LNCaP clone FGC (cell line): ENCODE measurements at regions not wholly inside any gene's neighbourhood (a gene's known extent, or its start where the extent isn't known, plus 50 kb on each side); places are given as distances from the start of the nearest gene placed in this dataset.
"Not testable (repeated sequence)": the region's sequence is repeated elsewhere in the genome, so short reads cannot be mapped to it uniquely, and the experiment has no call there.

Source experiments
- DNase-seq: peaks from one replicate; pipeline ENCODE4 v3.0.0-alpha.2; 2011; ENCODE audit warnings: low read depth
- H3K4me3 ChIP-seq: 2 replicates; pipeline ENCODE4 v1.5.1; 2011; ENCODE audit warnings: mild to moderate bottlenecking, low read depth, low read length, control low read depth
- TF ChIP-seq, protein P1 (sequence below): IDR thresholded peaks from 2 replicates; pipeline ENCODE4 v1.5.1; 2012; ENCODE audit warnings: mild to moderate bottlenecking; ENCODE audit not compliant: control insufficient read depth, insufficient read depth; ENCODE audit errors: extremely low read depth

DNA sequence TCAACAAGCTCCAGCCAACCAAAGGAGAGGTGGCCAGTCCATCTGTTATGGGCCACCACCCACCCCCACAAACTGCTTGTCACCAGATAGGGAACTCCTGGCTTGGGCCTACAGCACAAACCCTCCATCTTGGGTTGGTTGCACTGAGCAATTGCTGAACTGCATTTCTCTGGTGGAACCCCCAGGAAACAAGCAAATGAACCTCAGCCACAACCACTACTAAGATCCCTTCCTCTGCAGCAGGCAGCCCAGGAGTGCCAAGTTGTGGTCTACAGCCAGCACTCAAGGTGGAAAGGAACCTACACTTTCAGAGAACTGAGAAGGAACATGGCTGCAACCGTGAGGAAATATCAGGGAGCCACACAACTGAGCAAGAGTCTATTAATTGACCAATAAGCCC, 171.6 kb downstream of the TMEM200A start:
- no peak for DNase-seq
- TF ChIP-seq, protein P1, sequence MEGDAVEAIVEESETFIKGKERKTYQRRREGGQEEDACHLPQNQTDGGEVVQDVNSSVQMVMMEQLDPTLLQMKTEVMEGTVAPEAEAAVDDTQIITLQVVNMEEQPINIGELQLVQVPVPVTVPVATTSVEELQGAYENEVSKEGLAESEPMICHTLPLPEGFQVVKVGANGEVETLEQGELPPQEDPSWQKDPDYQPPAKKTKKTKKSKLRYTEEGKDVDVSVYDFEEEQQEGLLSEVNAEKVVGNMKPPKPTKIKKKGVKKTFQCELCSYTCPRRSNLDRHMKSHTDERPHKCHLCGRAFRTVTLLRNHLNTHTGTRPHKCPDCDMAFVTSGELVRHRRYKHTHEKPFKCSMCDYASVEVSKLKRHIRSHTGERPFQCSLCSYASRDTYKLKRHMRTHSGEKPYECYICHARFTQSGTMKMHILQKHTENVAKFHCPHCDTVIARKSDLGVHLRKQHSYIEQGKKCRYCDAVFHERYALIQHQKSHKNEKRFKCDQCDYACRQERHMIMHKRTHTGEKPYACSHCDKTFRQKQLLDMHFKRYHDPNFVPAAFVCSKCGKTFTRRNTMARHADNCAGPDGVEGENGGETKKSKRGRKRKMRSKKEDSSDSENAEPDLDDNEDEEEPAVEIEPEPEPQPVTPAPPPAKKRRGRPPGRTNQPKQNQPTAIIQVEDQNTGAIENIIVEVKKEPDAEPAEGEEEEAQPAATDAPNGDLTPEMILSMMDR: no peak
- H3K4me3 ChIP-seq: no peak overlapping the region

DNA sequence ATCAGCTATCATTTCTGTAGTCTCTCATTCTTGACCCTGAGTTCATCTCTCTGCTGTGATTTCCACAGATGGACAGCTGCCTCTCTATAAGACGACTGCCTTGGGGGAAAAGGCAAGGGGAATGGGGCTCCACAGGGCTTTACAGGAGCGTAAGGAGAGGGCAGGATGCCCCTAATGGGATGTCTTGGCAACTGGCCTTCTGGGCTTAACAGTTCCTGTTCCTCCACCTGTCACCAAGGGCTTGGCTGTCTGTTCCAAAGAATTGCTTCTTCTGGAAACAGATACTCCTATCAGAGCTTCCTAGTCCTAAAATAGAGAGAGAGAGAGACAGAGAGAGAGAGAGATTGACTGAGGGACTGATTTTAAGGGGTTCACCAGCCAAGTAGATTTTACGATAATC, 181.9 kb downstream of the TMEM200A start:
- no peak overlapping the region for H3K4me3 ChIP-seq
- DNase-seq: no peak
- TF ChIP-seq, protein P1: no peak

DNA sequence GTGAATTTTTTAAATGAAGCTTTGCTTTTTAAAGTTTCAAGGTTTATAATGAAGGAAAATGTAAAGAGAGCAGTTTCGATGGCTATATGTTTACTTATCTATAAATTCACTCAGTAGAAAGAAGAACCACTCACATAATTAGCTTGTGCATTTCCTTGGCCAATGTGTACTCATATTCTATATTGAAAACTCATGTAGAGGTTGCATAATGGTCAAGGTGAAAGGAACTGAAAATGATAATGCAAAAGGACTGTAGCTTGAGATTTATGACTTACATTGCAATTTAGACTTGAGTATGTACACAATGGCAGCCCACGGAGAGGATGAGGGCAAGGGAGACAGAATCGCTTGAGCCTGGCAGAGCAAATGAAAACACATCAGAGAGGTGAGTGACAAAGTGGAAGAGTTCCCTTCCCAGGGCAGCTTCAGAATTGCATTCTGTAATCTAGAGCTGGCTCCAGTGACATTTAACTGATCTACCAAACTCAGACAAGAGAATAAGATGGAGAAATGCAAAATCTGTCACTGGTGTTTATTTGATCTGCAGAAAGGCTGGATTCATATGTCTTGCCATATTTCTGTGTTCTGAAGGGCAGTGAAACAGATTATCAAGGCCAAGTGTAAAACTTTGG, 191.8 kb downstream of the TMEM200A start:
- TF ChIP-seq, protein P1: no peak
- no peak for DNase-seq
- no peak overlapping the region for H3K4me3 ChIP-seq

DNA sequence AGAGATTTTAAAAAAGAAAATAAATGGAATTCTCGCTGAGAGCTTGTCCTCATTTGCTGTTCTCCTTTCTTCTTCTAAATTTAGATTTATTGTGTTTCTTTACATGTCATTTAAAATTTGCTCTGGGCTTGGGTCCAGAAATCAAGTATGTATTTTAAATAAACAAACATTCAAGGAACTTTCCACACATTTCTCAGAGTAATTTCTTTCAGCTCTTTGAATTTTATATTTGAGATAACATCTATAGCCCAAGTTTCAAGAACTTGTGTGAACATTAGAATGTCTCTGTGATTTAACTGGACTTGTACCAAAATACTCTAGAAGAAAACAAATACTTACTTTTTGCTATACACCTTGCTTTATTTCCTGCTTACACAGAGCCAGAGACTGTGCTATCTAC, 192.3 kb downstream of the TMEM200A start:
- H3K4me3 ChIP-seq: no peak overlapping the region
- TF ChIP-seq, protein P1: no peak
- DNase-seq: peak; percentile 64

DNA sequence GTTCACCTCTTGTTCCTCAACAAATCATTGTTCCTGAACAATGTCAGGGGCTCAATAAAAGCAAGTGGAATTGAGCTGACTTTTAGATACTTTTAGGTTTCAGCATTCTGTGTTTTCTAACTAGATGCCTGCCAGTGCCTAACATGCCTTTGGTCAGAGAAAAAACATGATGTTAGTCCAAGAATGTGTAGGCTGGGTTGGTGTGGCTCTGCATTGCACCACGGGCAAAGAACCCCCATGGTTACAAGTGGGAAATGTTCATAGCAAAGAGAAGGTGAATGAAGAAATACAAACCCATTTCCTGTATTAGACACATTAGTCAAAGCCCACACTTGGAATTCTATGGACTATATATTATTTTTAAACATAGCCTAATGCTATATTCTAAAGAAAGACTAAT, 193.3 kb downstream of the TMEM200A start:
- no peak overlapping the region for H3K4me3 ChIP-seq
- TF ChIP-seq, protein P1: no peak
- DNase-seq: no peak

DNA sequence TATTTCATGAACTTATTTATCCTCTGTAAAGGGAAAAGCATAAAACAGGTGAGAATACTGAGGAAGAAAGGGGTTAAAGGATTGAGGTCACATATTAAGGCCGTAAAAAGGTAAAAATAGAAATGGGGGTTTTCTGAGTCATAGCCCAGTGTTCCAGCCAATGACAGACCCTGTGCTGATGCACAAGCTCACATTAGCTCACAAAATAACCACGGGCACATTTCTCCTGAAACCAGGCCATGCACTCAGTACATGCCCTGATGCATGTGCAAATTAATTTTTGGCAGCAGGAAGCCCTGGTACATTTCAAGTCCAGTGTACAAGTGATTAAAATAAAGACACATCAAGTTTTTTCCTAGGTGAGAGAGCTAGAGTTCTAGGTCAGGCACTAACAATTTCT, 194.4 kb downstream of the TMEM200A start:
- no peak for DNase-seq
- TF ChIP-seq, protein P1: no peak
- H3K4me3 ChIP-seq: no peak overlapping the region

DNA sequence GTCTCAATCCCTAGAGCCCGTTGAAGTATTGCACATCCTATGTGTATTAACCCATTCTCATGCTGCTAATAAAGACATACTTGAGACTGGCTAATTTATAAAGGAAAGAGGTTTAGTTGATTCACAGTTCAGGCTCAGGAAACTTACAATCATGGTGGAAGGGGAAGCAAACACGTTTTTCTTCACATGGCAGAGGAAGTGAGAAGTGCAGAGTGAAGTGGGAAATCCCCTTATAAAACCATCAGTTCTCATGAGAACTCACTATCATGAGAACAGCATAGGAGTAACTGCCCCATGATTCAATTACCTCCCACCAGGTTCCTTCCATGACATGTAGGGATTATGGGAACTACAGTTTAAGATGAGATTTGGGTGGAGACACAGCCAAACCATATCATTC, 195.3 kb downstream of the TMEM200A start:
- not testable (repeated sequence) for H3K4me3 ChIP-seq, DNase-seq

DNA sequence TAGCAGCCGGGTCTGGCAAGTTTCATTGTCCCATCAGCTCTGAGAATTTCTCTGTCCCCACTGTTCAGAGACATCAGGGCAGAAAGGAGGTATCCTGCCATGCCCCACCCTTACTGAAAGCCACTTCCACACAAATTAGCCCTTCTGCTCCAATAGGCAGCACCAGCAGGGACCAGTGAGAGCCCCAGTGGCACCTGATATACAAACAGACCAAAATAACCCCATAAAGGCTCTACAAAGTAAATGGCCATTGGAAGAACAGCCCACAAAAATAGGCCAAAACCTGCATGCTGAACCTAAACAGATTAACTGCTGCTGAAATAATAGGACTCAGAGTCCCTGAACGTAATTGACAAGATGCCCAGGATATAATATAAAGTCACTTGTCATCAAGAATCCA, 199.9 kb downstream of the TMEM200A start:
- no peak for DNase-seq
- no peak overlapping the region for H3K4me3 ChIP-seq
- TF ChIP-seq, protein P1: no peak
